OCI-LY7 (cell line): ENCODE measurements at regions not wholly inside any gene's neighbourhood (a gene's known extent, or its start where the extent isn't known, plus 50 kb on each side); places are given as distances from the start of the nearest gene placed in this dataset.

Experiments used
- BruUV-seq: library from RNA; stranded (reverse); fragments of 400-500 nt; replicated peaks from 2 replicates; lab custom pipeline; 2021; lab: Mats Ljungman, UMichigan
- CTCF ChIA-PET: fragments of 300-600 bp; sonication (Branson Sonifier 250); formaldehyde crosslinking; loops from one replicate; lab custom pipeline; 2022; ENCODE audit warnings: antibody characterized with exemption; ENCODE audit not compliant: unreplicated experiment; lab: Charles Lee
- POLR2A ChIA-PET: fragments of 300-600 bp; sonication (Branson Sonifier 250); formaldehyde crosslinking; loops from one replicate; lab custom pipeline; 2022; ENCODE audit warnings: antibody characterized with exemption; lab: Charles Lee
- DNase-seq: peaks from one replicate; pipeline ENCODE4 v3.0.0-alpha.2; 2015; ENCODE audit warnings: low spot score
- H2AFZ ChIP-seq: fragments of 200-600 bp; sonication (generic), shearing (Covaris generic); 2 replicates; pipeline ENCODE4 v1.6.1; 2014; ENCODE audit warnings: mild to moderate bottlenecking, antibody characterized with exemption, low read length, moderate library complexity
- H3K27ac ChIP-seq: fragments of 200-600 bp; sonication (generic); 2 replicates; pipeline ENCODE4 v1.5.1; 2014; ENCODE audit warnings: mixed run types, low read depth, mild to moderate bottlenecking, moderate library complexity, low read length, inconsistent platforms; ENCODE audit not compliant: poor library complexity, severe bottlenecking
- H3K36me3 ChIP-seq: fragments of 200-600 bp; sonication (generic); 2 replicates; pipeline ENCODE4 v1.6.1; 2014; ENCODE audit warnings: mild to moderate bottlenecking, antibody characterized with exemption, low read length, moderate library complexity, mixed read lengths; ENCODE audit not compliant: insufficient read depth
- H3K4me1 ChIP-seq: fragments of 200-600 bp; sonication (generic); 2 replicates; pipeline ENCODE4 v1.5.1; 2014; ENCODE audit warnings: mild to moderate bottlenecking, low read length; ENCODE audit not compliant: insufficient read depth, poor library complexity, severe bottlenecking
- H3K4me2 ChIP-seq: fragments of 200-600 bp; sonication (generic); 2 replicates; pipeline ENCODE4 v1.6.1; 2014; ENCODE audit warnings: mild to moderate bottlenecking, low read length
- H3K4me3 ChIP-seq: fragments of 200-600 bp; sonication (generic); 2 replicates; pipeline ENCODE4 v1.5.1; 2014; ENCODE audit warnings: mild to moderate bottlenecking, low read depth, low read length; ENCODE audit not compliant: poor library complexity, severe bottlenecking
- H3K79me2 ChIP-seq: fragments of 200-600 bp; sonication (generic); 2 replicates; pipeline ENCODE4 v1.6.1; 2016; ENCODE audit warnings: low read depth, mild to moderate bottlenecking, low read length, moderate library complexity, mixed read lengths; ENCODE audit not compliant: insufficient read depth
- H3K9me2 ChIP-seq: fragments of 200-600 bp; sonication (generic); 2 replicates; pipeline ENCODE4 v1.6.1; 2016; ENCODE audit warnings: mild to moderate bottlenecking, low read length, mixed read lengths; ENCODE audit not compliant: insufficient read depth
- H3K9me3 ChIP-seq: fragments of 200-600 bp; sonication (generic); 2 replicates; pipeline ENCODE4 v1.6.1; 2014; ENCODE audit warnings: mild to moderate bottlenecking, mixed run types, low read length, mixed read lengths
- H4K20me1 ChIP-seq: fragments of 200-600 bp; sonication (generic); 2 replicates; pipeline ENCODE4 v1.6.1; 2014; ENCODE audit warnings: mild to moderate bottlenecking, antibody characterized with exemption, low read length, moderate library complexity, mixed read lengths; ENCODE audit not compliant: insufficient read depth
- CTCF ChIP-seq: fragments of 200-600 bp; sonication (generic); conservative IDR thresholded peaks from 2 replicates; pipeline ENCODE4 v1.5.1; 2014; ENCODE audit warnings: mild to moderate bottlenecking, antibody characterized with exemption, low read length, moderate library complexity, mixed read lengths
- EZH2phosphoT487 ChIP-seq: fragments of 200-600 bp; sonication (generic); IDR thresholded peaks from 2 replicates; pipeline ENCODE4 v1.6.1; 2018; ENCODE audit warnings: low read depth, borderline replicate concordance, mild to moderate bottlenecking, mixed run types, antibody characterized with exemption, low read length, moderate library complexity, mixed read lengths
- intact Hi-C: fragments of 100-400 bp; cut with micrococcal nuclease; formaldehyde crosslinking; loops from one replicate; pipeline ENCODE4 v1.10.0; 2022; ENCODE audit not compliant: unreplicated experiment

GRCh38 chr9:75408391-75408790 lies 320.1 kb downstream of the OSTF1 start:
- no peak for DNase-seq
- intact Hi-C loops: no loop called here
- Histone ChIP-seq H2AFZ (no peak overlapping the region), H3K4me2 (no peak overlapping the region), H3K36me3 (no peaks in the 10 kb centered on the region), H3K79me2 (no peaks in the 10 kb centered on the region), H3K9me3 (no peaks in the 10 kb centered on the region), H3K4me1 (no peaks in the 10 kb centered on the region), H4K20me1 (no peaks in the 10 kb centered on the region), H3K4me3 (no peak overlapping the region), H3K9me2 (no peaks in the 10 kb centered on the region), H3K27ac (no peak overlapping the region)
- BruUV-seq: no TSS peak
- ChIA-PET CTCF (no interaction called here), POLR2A (interaction anchor here (0.5 to 0.6 kb wide), 3 partner anchors 28 to 256 kb away, joined by 3 read pairs; no protein-coding TSS in a partner anchor)
- TF ChIP-seq CTCF (no peak), EZH2phosphoT487 (no peak)

GRCh38 chr9:75410405-75410804 lies 322.1 kb downstream of the OSTF1 start:
- no peak for DNase-seq
- H3K4me1 ChIP-seq: no peaks in the 10 kb centered on the region
- H2AFZ ChIP-seq: no peak overlapping the region
- ChIA-PET CTCF (no interaction called here), POLR2A (interaction anchor here (1.4 kb wide), 1 partner anchor 8 kb away, joined by 5 read pairs; no protein-coding TSS in a partner anchor)
- H3K79me2 ChIP-seq: no peaks in the 10 kb centered on the region
- no peaks in the 10 kb centered on the region for H3K9me2 ChIP-seq
- no peaks in the 10 kb centered on the region for H3K36me3 ChIP-seq
- TF ChIP-seq EZH2phosphoT487 (no peak), CTCF (no peak)
- no peak overlapping the region for H3K4me3 ChIP-seq
- H3K4me2 ChIP-seq: no peak overlapping the region
- H3K9me3 ChIP-seq: no peaks in the 10 kb centered on the region
- no peak overlapping the region for H3K27ac ChIP-seq
- no TSS peak for BruUV-seq
- intact Hi-C loops: no loop called here
- no peaks in the 10 kb centered on the region for H4K20me1 ChIP-seq

- Histone ChIP-seq H3K4me3 (no peak overlapping the region), H3K9me2 (no peaks in the 10 kb centered on the region), H2AFZ (no peak overlapping the region), H4K20me1 (no peaks in the 10 kb centered on the region), H3K79me2 (no peaks in the 10 kb centered on the region), H3K4me2 (no peak overlapping the region), H3K9me3 (no peaks in the 10 kb centered on the region), H3K4me1 (no peaks in the 10 kb centered on the region), H3K27ac (no peak overlapping the region), H3K36me3 (no peaks in the 10 kb centered on the region)
- ChIA-PET CTCF (no interaction called here), POLR2A (no interaction called here)
- DNase-seq: no peak
- intact Hi-C loops: no loop called here
- BruUV-seq: no TSS peak
- TF ChIP-seq EZH2phosphoT487 (no peak), CTCF (no peak)
Measured at GRCh38 chr9:75414371-75415160, 326.3 kb downstream of the OSTF1 start.
